Vagina (tissue), 2 donors: ENCODE measurements at regions not wholly inside any gene's neighbourhood (a gene's known extent, or its start where the extent isn't known, plus 50 kb on each side); places are given as distances from the start of the nearest gene placed in this dataset.

Source experiments
- POLR2A ChIP-seq, 2 donors: fragments of 450-650 bp; IDR thresholded peaks; one replicate each; pipeline ENCODE4 v1.6.1; 2017; ENCODE audit warnings: antibody characterized with exemption in 2 of 2, mild to moderate bottlenecking in 2 of 2, moderate library complexity in 2 of 2
- TF ChIP-seq, protein P1 (sequence below), 3 experiments: fragments of 450-650 bp in 2 of 3; fragments of 200-600 bp in 1 of 3; sonication (generic) in 1 of 3; IDR thresholded peaks; one replicate each; pipeline ENCODE4 v1.5.1; 2017 to 2019; ENCODE audit warnings: antibody characterized with exemption in 3 of 3, mild to moderate bottlenecking in 2 of 3, moderate library complexity in 2 of 3

DNA sequence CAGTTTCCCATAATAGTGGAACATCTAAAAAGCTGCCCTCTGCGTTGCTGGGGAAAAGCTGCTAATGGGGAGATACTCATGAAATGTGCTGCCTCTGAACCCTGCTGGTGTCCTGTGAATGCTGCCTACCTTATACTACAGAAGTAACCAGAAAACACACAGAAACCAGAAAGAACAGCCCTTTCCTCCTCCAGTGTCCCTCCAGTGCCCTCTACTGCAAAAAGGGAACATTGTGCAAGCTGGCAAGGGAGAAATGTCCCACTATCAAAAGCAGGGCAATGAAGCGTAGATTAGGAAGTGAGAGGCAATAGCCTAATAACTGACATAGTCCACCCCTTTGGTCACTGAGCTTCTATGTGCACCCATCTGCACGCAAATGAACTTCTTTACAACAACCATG, 162.7 kb upstream of the ETAA1 start:
- TF ChIP-seq, protein P1, sequence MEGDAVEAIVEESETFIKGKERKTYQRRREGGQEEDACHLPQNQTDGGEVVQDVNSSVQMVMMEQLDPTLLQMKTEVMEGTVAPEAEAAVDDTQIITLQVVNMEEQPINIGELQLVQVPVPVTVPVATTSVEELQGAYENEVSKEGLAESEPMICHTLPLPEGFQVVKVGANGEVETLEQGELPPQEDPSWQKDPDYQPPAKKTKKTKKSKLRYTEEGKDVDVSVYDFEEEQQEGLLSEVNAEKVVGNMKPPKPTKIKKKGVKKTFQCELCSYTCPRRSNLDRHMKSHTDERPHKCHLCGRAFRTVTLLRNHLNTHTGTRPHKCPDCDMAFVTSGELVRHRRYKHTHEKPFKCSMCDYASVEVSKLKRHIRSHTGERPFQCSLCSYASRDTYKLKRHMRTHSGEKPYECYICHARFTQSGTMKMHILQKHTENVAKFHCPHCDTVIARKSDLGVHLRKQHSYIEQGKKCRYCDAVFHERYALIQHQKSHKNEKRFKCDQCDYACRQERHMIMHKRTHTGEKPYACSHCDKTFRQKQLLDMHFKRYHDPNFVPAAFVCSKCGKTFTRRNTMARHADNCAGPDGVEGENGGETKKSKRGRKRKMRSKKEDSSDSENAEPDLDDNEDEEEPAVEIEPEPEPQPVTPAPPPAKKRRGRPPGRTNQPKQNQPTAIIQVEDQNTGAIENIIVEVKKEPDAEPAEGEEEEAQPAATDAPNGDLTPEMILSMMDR (IDR thresholded peaks at IDR 0.05) = peak in 1 of 3 experiments; percentile 23
- TF ChIP-seq POLR2A (IDR thresholded peaks at IDR 0.05) = no peak
